CD4-positive, alpha-beta T cell (primary cell): ENCODE measurements at regions not wholly inside any gene's neighbourhood (a gene's known extent, or its start where the extent isn't known, plus 50 kb on each side); places are given as distances from the start of the nearest gene placed in this dataset.

ENCODE experiments used
- ATAC-seq: fragments of 200-7000 bp; cut with Tn5 transposase; one replicate; pipeline ENCODE4 v1.10.0; 2022; ENCODE audit warnings: mild to moderate bottlenecking; ENCODE audit not compliant: poor library complexity
- CTCF ChIA-PET: fragments of 350-600 bp; sonication (Branson Sonifier 250); formaldehyde crosslinking; loops from one replicate; lab custom pipeline; 2021; ENCODE audit warnings: antibody characterized with exemption, inconsistent platforms; lab: Charles Lee
- POLR2A ChIA-PET: fragments of 350-600 bp; sonication (Branson Sonifier 250); formaldehyde crosslinking; loops from one replicate; lab custom pipeline; 2021; ENCODE audit warnings: antibody characterized with exemption, inconsistent platforms; lab: Charles Lee
- DNase-seq, 14 experiments: peaks; one replicate each; pipeline ENCODE4 v3.0.0-alpha.2; 2013 to 2020; ENCODE audit warnings: mixed read lengths in 2 of 14
- H3K27ac ChIP-seq, 2 donors: one replicate each; pipeline versions ENCODE4 v1.5.1 to v1.7.0; 2013; ENCODE audit warnings: low read length in 2 of 2, low read depth in 1 of 2, mild to moderate bottlenecking in 1 of 2
- H3K27me3 ChIP-seq, 2 experiments: 1 replicate in 1 of 2; 2 replicates in 1 of 2; pipeline versions ENCODE4 v1.6.1 to v1.7.0; 2013; ENCODE audit warnings: low read length in 2 of 2, control low read depth in 1 of 2, mild to moderate bottlenecking in 1 of 2, moderate library complexity in 1 of 2; ENCODE audit not compliant: insufficient read depth in 2 of 2, control insufficient read depth in 1 of 2
- H3K36me3 ChIP-seq: one replicate; pipeline ENCODE4 v1.6.1; 2013; ENCODE audit warnings: low read length, control low read depth; ENCODE audit not compliant: insufficient read depth
- H3K4me1 ChIP-seq: one replicate; pipeline ENCODE4 v1.6.1; 2013; ENCODE audit warnings: low read length, control low read depth; ENCODE audit not compliant: insufficient read depth
- H3K4me3 ChIP-seq: one replicate; pipeline ENCODE4 v1.5.1; 2013; ENCODE audit warnings: mild to moderate bottlenecking, low read length, moderate library complexity
- H3K9me3 ChIP-seq, 2 experiments: 1 replicate in 1 of 2; 2 replicates in 1 of 2; pipeline versions ENCODE4 v1.6.1 to v1.7.0; 2013; ENCODE audit warnings: low read length in 2 of 2, mild to moderate bottlenecking in 2 of 2, control low read depth in 1 of 2, moderate library complexity in 1 of 2; ENCODE audit not compliant: control insufficient read depth in 1 of 2, insufficient read depth in 1 of 2
- H3K27ac Mint-ChIP-seq: one replicate; pipeline ENCODE4 v1.8.0; 2020; ENCODE audit warnings: mixed read lengths
- H3K27me3 Mint-ChIP-seq: one replicate; pipeline ENCODE4 v1.8.0; 2021; ENCODE audit warnings: mixed read lengths
- H3K36me3 Mint-ChIP-seq: one replicate; pipeline ENCODE4 v1.8.0; 2021; ENCODE audit warnings: low read depth, mixed read lengths
- H3K4me1 Mint-ChIP-seq: one replicate; pipeline ENCODE4 v1.8.0; 2021; ENCODE audit warnings: low read depth, mixed read lengths
- H3K4me3 Mint-ChIP-seq: one replicate; pipeline ENCODE4 v1.8.0; 2020; ENCODE audit warnings: mild to moderate bottlenecking, mixed read lengths
- H3K9me3 Mint-ChIP-seq: one replicate; pipeline ENCODE4 v1.8.0; 2020; ENCODE audit warnings: mixed read lengths
- CTCF ChIP-seq: fragments of 200-600 bp; IDR thresholded peaks from one replicate; pipeline ENCODE4 v1.8.0; 2022; ENCODE audit warnings: antibody characterized with exemption, mild to moderate bottlenecking
- intact Hi-C, 2 experiments: fragments of 100-400 bp; cut with DNase I in 1 of 2; cut with micrococcal nuclease in 1 of 2; formaldehyde crosslinking; loops; one replicate each; pipeline versions ENCODE4 v1.15.1 to v1.9.0; 2023 to 2025; cut with DNase I, micrococcal nuclease

GRCh38 chr4:18923496-18924161, 902.1 kb upstream of the LCORL start:
- CTCF ChIA-PET = no interaction called here

GRCh38 chr4:18917689-18918088, 896.1 kb upstream of the LCORL start:
- no peaks in the 10 kb centered on the region for H3K4me1 ChIP-seq
- no peaks in the 10 kb centered on the region for H3K9me3 ChIP-seq
- Mint-ChIP-seq H3K36me3 (no peaks in the 10 kb centered on the region), H3K9me3 (peaks cover 18% of the 10 kb centered on the region), H3K4me1 (no peaks in the 10 kb centered on the region), H3K4me3 (no peak overlapping the region), H3K27ac (no peak overlapping the region), H3K27me3 (no peaks in the 10 kb centered on the region)
- H3K36me3 ChIP-seq = no peaks in the 10 kb centered on the region
- H3K27me3 ChIP-seq = no peaks in the 10 kb centered on the region
- no peak overlapping the region for H3K27ac ChIP-seq
- ChIA-PET CTCF (no interaction called here), POLR2A (no interaction called here)
- intact Hi-C loops = no loop called here
- TF ChIP-seq CTCF = no peak
- no peak overlapping the region for H3K4me3 ChIP-seq
- DNase-seq = no peak
- ATAC-seq = no peak

More at GRCh38 chr4:18923496-18924161, 902.1 kb upstream of the LCORL start:
- no peak overlapping the region for H3K4me3 Mint-ChIP-seq
- Histone ChIP-seq H3K9me3 (peaks cover 0 to 2% of the 10 kb centered on the region in 2 experiments), H3K4me1 (no peaks in the 10 kb centered on the region), H3K27me3 (no peaks in the 10 kb centered on the region), H3K4me3 (no peak overlapping the region), H3K27ac (no peak overlapping the region), H3K36me3 (no peaks in the 10 kb centered on the region)
- peaks cover 4% of the 10 kb centered on the region for H3K9me3 Mint-ChIP-seq
- no peak for ATAC-seq
- no peak for DNase-seq
- no peak overlapping the region for H3K27ac Mint-ChIP-seq
- POLR2A ChIA-PET = no interaction called here
- TF ChIP-seq CTCF = no peak
- no peaks in the 10 kb centered on the region for H3K27me3 Mint-ChIP-seq
- intact Hi-C loops = no loop called here
- no peaks in the 10 kb centered on the region for H3K4me1 Mint-ChIP-seq
- no peaks in the 10 kb centered on the region for H3K36me3 Mint-ChIP-seq

- CTCF ChIA-PET = no interaction called here
These were observed 892.6 kb upstream of the LCORL start for GRCh38 chr4:18914182-18914581.

More at GRCh38 chr4:18914182-18914581, 892.6 kb upstream of the LCORL start:
- POLR2A ChIA-PET = no interaction called here
- H3K36me3 ChIP-seq = no peaks in the 10 kb centered on the region
- Mint-ChIP-seq H3K4me3 (no peak overlapping the region), H3K9me3 (peaks cover 18% of the 10 kb centered on the region), H3K36me3 (no peaks in the 10 kb centered on the region), H3K4me1 (no peaks in the 10 kb centered on the region), H3K27ac (no peak overlapping the region), H3K27me3 (no peaks in the 10 kb centered on the region)
- H3K27me3 ChIP-seq = no peaks in the 10 kb centered on the region
- ATAC-seq = no peak
- H3K4me3 ChIP-seq = no peak overlapping the region
- intact Hi-C loops = no loop called here
- H3K4me1 ChIP-seq = no peaks in the 10 kb centered on the region
- H3K27ac ChIP-seq = no peak overlapping the region
- no peak for DNase-seq
- no peak for TF ChIP-seq CTCF
- peaks cover 0 to 4% of the 10 kb centered on the region in 2 experiments for H3K9me3 ChIP-seq
